NCI-H2081 (cell line): ENCODE measurements at regions not wholly inside any gene's neighbourhood (a gene's known extent, or its start where the extent isn't known, plus 50 kb on each side); places are given as distances from the start of the nearest gene placed in this dataset.
A peak's percentile ranks its signal among the peaks of the same experiment; 100 is the strongest.
"Not testable (repeated sequence)": the region's sequence is repeated elsewhere in the genome, so short reads cannot be mapped to it uniquely, and the experiment has no call there.

Experiments used
- DNase-seq, 2 experiments: peaks; one replicate each; lab custom pipeline; 2025; lab: John Stamatoyannopoulos, UW

GRCh38 chr2:60247471-60247870 lies 306.0 kb downstream of the BCL11A start:
- no peak for DNase-seq

- no peak for DNase-seq
Measured at GRCh38 chr2:60246583-60246982, 306.9 kb downstream of the BCL11A start.

DNA sequence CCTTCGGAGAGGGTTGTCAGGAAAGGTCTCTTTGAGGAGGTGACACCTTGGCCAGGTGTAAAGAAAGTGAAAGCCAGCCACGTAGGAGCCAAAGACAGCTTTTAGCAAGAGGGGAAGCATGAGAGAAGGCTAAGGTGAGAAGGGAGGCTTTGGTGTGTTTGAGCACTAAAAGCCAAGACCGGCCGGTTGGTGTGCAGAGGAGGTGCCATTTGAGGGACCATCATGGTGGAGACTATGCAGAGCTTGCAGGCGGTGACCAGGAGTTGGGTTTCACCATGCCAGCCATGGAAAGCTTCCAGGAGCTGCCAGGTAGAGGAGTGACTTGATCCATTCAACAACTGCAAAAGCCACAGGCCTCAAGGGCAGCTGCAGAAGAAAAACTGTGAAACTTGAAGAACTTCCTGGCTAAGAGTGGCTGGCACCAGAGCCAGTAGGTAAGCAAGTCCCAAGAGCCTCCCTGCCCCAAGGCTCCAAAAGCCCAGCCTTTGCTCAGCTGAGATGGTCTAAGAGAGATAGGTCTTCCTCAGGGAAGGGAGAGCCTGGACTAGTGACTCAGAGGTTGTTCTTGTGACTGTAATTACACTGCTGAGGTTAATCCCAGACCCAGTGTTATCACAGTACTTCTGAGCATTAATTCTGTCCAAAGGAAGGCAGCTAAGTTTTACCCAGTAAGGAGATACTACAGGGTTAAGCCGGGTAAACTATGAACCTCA lies 319.0 kb downstream of the BCL11A start:
- DNase-seq: no peak

- DNase-seq: no peak
Measured at GRCh38 chr2:60230596-60230995, 322.9 kb downstream of the BCL11A start.

DNA sequence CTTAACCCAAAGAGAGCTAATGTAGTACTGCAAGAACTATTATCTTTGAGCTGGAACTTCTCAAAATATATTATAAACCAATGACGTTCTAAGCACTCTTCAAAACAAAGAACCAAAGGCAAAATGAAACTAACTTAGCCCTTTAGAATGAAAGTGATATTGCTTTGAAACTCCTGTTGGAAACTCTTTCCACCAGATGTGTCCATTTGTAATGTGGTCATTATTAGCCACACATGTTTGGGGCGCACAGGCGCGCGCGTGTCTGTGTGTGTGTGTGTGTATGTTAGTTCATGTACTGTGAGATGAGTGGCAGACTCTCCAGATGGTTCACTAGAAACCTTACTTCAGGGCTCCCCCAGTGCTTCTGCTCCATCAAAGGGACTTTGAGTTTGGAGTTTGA lies 323.4 kb downstream of the BCL11A start:
- DNase-seq: no peak

- no peak for DNase-seq
Measured at GRCh38 chr2:60226943-60227342, 326.5 kb downstream of the BCL11A start.

- DNase-seq: no peak
Measured at GRCh38 chr2:60226191-60226590, 327.3 kb downstream of the BCL11A start.

DNA sequence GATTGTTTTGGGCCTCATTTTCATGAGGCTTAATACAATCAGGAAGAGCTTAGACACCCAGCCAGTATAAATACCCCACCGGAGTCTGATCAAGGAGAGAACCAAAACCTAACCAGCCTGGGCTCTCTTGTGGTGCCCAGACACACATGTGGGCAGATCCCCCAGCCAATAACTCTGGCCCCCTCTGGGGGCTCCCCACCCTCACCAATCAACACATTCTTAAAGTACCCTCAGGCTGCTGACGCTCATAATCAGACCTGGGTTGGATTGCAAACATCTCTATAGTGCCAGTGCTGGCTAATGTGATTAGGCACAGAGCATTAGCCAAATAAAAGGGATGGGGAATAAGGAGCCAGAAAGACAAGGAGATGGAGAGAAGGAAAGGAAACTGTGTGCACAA lies 329.6 kb downstream of the BCL11A start:
- DNase-seq: no peak

DNA sequence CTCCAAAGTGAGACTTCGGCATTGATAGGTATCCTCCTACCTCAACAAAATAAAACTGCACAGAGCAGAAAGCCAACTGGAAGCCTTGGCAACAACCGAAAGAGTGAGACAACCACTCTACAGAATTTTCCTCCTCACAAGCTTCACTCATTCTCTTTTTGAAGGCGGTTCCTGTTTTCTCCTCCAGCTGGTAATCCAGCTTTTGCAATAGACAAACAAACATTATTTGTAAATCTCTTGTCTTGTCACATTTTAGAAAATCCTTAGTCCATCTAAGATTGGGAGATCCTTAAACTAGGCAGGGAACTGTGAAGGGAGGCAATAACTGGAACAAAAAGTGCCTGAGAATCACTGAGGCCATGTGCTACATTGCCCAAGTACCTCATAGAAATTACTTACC lies 332.4 kb downstream of the BCL11A start:
- no peak for DNase-seq

DNA sequence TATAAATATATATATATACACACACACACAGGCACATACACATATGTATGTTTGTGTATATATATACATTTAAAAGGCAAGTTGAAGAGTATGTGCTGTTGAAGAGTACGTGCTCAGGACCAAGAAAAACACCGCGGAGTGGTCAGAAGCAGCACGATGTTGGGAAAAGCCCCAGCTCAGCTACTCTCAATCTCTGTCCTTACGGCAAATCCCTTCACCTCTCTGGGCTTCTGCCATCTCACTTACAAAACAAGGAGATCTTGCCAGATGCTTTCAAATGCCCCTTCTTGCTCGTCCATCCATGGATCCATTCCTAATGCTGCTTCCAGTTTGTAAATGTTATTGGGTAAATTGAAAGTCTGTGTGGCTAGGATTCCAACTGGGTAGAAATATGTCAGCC lies 333.9 kb downstream of the BCL11A start:
- DNase-seq: no peak

DNA sequence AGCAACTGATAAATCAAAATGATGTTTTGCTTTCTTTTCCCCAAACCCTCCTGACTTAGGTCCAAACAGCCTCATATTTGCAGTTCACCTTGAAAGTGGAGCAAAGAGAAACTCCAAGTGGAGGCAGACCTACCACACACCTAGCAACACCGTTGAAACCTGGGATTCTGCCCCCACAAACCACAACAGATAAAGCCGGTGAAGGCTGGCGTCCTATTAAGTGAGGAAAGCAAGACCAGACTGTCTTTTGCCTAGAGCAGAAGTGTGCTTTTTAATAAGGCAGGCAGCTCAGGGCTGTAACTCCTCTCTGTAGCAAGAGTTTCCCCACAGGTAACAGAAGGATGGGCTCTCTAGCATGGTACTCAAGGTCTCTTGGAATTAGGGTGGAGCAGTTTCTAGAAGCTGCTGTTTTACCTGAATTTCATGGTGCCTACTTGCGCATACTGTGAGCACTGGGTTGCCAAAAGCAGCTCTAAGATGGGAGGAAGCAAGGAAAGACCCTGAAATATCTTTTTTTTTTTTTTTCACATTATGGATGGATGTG lies 336.9 kb downstream of the BCL11A start:
- no peak for DNase-seq

- peak; percentile 8 to 14 for DNase-seq
Measured at GRCh38 chr2:60215386-60215901, 338.0 kb downstream of the BCL11A start.

DNA sequence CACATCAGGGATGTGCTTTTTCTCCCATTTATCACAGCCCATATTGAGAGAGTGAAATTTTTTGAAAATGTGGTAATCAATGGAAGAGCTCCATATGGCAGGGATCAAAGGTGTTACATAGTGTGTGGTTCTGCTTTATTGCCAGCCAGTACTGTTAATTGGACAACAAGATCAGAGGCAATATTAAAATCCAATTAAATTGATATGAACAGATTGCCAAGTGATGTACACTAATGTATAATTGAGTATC lies 338.9 kb downstream of the BCL11A start:
- DNase-seq: no peak

GRCh38 chr2:60213865-60214625 lies 339.4 kb downstream of the BCL11A start:
- DNase-seq: peak; percentile 9 to 49

DNA sequence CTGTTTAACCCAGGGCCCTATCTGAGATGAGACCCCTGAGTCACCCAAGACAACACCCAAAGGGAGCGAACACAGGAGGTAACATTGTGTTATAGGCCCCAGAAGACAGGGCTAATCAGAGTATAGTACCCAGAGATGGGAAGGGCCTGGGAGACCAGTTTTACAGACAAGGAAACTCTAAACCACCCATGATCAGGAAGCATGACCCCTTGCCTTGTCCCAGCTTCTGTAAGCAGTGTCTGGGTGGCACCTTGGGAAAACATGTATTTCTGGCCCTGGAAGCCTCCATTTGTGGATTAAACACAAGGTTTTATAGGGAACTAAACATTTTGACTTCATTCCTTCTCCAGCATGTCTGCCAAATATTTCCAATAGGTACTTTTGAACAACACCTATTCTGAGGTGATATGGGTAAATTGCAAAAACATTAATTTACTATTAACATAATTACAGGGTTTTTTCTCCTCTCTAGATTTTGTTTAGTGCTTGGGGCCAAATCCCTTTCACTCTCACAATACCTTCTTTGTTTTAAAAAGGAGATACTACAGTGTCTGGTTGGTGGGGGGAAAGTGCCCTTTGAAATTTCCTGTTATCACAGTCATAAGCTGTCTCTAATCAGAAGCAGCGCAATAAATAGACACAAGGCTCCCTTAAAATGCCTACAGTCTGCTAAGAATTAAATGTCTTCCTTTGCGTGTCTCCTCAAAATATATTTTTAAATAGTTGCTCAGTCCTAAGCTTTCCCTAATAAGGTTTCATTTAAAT lies 341.1 kb downstream of the BCL11A start:
- no peak for DNase-seq

GRCh38 chr2:60189006-60189405 lies 364.4 kb downstream of the BCL11A start:
- DNase-seq: not testable (repeated sequence)

DNA sequence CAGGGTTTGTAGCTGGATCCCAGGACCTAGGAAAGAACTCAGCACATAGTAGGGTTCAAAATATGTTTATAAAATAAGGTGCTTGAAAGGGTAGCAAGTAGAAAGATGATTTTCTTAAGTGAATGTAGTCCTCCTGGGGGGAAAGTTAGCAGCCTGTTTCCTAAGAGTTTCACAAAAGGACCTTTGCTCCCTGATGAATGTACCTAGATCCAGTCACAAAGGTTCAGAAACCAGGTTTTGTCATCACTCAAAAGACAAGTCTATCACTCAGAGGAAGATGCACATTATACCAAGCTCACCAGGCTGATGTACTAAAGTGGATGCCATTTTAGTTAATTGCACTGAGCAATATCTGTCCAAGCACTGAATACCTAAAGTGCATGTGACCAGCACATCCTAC lies 378.2 kb downstream of the BCL11A start:
- DNase-seq: no peak

- no peak for DNase-seq
Measured at GRCh38 chr2:60174146-60174545, 379.3 kb downstream of the BCL11A start.

DNA sequence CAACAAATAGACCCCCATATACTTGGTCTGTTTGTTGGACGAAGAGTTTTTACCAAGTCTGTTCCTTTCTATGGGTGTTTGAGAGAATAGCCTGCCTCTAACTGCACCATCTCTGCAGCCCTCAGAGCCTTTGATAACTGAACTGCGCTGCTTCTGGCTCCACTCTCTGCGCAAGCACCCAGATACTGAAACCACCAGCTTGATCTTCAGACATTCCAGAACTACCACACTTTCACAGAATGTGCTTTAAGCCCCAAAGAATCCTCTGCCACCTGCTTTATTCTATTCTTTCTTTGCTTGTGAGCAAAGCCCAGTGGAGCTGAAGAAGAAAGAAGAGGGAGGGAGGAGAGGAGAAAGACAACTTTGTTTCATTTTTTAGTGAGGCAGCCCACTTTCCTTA lies 380.7 kb downstream of the BCL11A start:
- no peak for DNase-seq

- no peak for DNase-seq
Measured at GRCh38 chr2:60170272-60170671, 383.2 kb downstream of the BCL11A start.

GRCh38 chr2:60168247-60168646 lies 385.2 kb downstream of the BCL11A start:
- no peak for DNase-seq

GRCh38 chr2:60167089-60167488 lies 386.4 kb downstream of the BCL11A start:
- no peak for DNase-seq

- DNase-seq: no peak
Measured at GRCh38 chr2:60163691-60164090, 389.8 kb downstream of the BCL11A start.
